Spleen (tissue), 11 donors: ENCODE measurements at regions not wholly inside any gene's neighbourhood (a gene's known extent, or its start where the extent isn't known, plus 50 kb on each side); places are given as distances from the start of the nearest gene placed in this dataset.

ENCODE experiments used
- DNase-seq: peaks from one replicate; pipeline ENCODE4 v3.0.0-alpha.2; 2020
- H3K27ac ChIP-seq, 8 donors: fragments of 200-600 bp; sonication (generic) in 7 of 8; 1 replicate in 4 of 8; 2 replicates in 4 of 8; pipeline versions ENCODE4 v1.5.0 to v1.8.0; 2016 to 2021; ENCODE audit warnings: inconsistent platforms in 4 of 8, mild to moderate bottlenecking in 4 of 8, moderate library complexity in 1 of 8
- H3K27me3 ChIP-seq, 7 donors: fragments of 200-600 bp; sonication (generic) in 6 of 7; replicated peaks in 1 of 7; 1 replicate in 4 of 7; 2 replicates in 3 of 7; pipeline versions ENCODE4 v1.5.0 to v1.8.0; 2016 to 2021; ENCODE audit warnings: inconsistent platforms in 3 of 7, mild to moderate bottlenecking in 1 of 7
- H3K36me3 ChIP-seq, 6 donors: fragments of 200-600 bp; sonication (generic) in 5 of 6; 1 replicate in 4 of 6; 2 replicates in 2 of 6; pipeline versions ENCODE4 v1.5.0 to v1.8.0; 2016 to 2021; ENCODE audit warnings: inconsistent platforms in 2 of 6
- H3K4me1 ChIP-seq, 6 donors: fragments of 200-600 bp; sonication (generic) in 5 of 6; 1 replicate in 3 of 6; 2 replicates in 3 of 6; pipeline versions ENCODE4 v1.5.0 to v1.8.0; 2016 to 2021; ENCODE audit warnings: inconsistent platforms in 3 of 6
- H3K4me3 ChIP-seq, 8 donors: fragments of 200-600 bp; sonication (generic) in 7 of 8; 1 replicate in 4 of 8; 2 replicates in 4 of 8; pipeline versions ENCODE4 v1.5.0 to v1.8.0; 2016 to 2021; ENCODE audit warnings: inconsistent platforms in 4 of 8, mild to moderate bottlenecking in 4 of 8, moderate library complexity in 2 of 8
- H3K9me3 ChIP-seq, 8 donors: fragments of 200-600 bp; sonication (generic) in 7 of 8; 1 replicate in 4 of 8; 2 replicates in 4 of 8; pipeline versions ENCODE4 v1.5.0 to v1.8.0; 2016 to 2021; ENCODE audit warnings: inconsistent platforms in 4 of 8
- POLR2A ChIP-seq, 3 donors: fragments of 450-650 bp; IDR thresholded peaks; one replicate each; pipeline ENCODE4 v1.5.1; 2017; ENCODE audit warnings: antibody characterized with exemption in 3 of 3, mild to moderate bottlenecking in 1 of 3
- POLR2AphosphoS5 ChIP-seq, 3 donors: sonication (generic); formaldehyde crosslinking; IDR thresholded peaks; one replicate each; pipeline ENCODE4 v1.5.1; 2017; ENCODE audit warnings: antibody characterized with exemption in 3 of 3
- WGBS, 5 donors: extraction: QIAGEN DNeasy Blood & Tissue Kit in 3 of 5; methylation state at CpG; one replicate each; pipeline versions ENCODE4 v1.1.5 to v1.1.7; 2013 to 2018; 5-methylcytosine and 5-hydroxymethylcytosine counted together
- intact Hi-C: fragments of 100-400 bp; cut with DNase I; formaldehyde crosslinking; loops from one replicate; pipeline ENCODE4 v1.15.0; 2023; ENCODE audit warnings: low total_unique reads
- TF ChIP-seq, protein P1 (sequence below), 11 experiments: fragments of 200-600 bp in 7 of 11; fragments of 450-650 bp in 4 of 11; sonication (generic) in 4 of 11; IDR thresholded peaks in 8 of 11; conservative IDR thresholded peaks in 3 of 11; 1 replicate in 7 of 11; 2 replicates in 4 of 11; pipeline versions ENCODE4 v1.4.0 to v1.8.0; 2016 to 2021; ENCODE audit warnings: antibody characterized with exemption in 11 of 11, inconsistent platforms in 4 of 11, mild to moderate bottlenecking in 1 of 11
- donor health status: healthy with polysubstance abuse.
- donor health status: DM: no; HTN: no; CAD: no; lungs with moderate emphysema.
- donor health status: DM: no; HTN: no; CAD: no.
- donor health status: Bipolar disorder and iron deficiency.
- donor health status: healthy.
- donor health status: DM: no; HTN: no; CAD: no.
- donor health status: DM: yes; HTN: yes; CAD: no.

DNA sequence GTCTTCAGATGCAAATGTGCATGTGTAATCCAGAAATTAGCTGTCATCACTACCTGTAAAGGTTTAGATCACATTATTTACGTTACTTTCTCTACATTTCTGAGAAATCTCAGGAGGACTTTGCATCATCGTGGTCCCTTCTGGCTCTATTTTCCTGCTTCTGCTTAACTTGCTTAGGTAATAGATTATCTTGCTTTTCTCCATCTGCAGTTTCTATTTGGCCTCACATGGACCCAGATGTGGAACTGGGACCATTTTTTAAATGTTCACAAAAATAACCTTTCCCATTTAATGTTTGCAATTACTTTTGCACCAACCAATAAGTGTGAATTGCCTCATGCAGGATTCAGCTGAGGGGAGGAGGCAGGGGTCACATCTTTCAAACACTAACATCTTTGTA lies 278.4 kb upstream of the SEMA3C start:
- Histone ChIP-seq H3K36me3 (no peaks in the 10 kb centered on the region), H3K27me3 (no peaks in the 10 kb centered on the region), H3K4me3 (no peak overlapping the region), H3K9me3 (peaks cover 0 to 5% (median 0%) of the 10 kb centered on the region in 8 donors), H3K27ac (no peak overlapping the region), H3K4me1 (no peaks in the 10 kb centered on the region)
- TF ChIP-seq POLR2A (IDR thresholded peaks at IDR 0.05) (no peak), POLR2AphosphoS5 (IDR thresholded peaks at IDR 0.05) (no peak)
- TF ChIP-seq, protein P1, sequence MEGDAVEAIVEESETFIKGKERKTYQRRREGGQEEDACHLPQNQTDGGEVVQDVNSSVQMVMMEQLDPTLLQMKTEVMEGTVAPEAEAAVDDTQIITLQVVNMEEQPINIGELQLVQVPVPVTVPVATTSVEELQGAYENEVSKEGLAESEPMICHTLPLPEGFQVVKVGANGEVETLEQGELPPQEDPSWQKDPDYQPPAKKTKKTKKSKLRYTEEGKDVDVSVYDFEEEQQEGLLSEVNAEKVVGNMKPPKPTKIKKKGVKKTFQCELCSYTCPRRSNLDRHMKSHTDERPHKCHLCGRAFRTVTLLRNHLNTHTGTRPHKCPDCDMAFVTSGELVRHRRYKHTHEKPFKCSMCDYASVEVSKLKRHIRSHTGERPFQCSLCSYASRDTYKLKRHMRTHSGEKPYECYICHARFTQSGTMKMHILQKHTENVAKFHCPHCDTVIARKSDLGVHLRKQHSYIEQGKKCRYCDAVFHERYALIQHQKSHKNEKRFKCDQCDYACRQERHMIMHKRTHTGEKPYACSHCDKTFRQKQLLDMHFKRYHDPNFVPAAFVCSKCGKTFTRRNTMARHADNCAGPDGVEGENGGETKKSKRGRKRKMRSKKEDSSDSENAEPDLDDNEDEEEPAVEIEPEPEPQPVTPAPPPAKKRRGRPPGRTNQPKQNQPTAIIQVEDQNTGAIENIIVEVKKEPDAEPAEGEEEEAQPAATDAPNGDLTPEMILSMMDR (IDR thresholded peaks at IDR 0.05 in 8 of 11, conservative IDR thresholded peaks at IDR 0.05 in 3 of 11), result no peak
- intact Hi-C loops, result no loop called here
- DNase-seq, result no peak
- WGBS, 5 donors, result 73 to 88% (median 74%) methylated on average over 2 of the region's 2 CpGs

DNA sequence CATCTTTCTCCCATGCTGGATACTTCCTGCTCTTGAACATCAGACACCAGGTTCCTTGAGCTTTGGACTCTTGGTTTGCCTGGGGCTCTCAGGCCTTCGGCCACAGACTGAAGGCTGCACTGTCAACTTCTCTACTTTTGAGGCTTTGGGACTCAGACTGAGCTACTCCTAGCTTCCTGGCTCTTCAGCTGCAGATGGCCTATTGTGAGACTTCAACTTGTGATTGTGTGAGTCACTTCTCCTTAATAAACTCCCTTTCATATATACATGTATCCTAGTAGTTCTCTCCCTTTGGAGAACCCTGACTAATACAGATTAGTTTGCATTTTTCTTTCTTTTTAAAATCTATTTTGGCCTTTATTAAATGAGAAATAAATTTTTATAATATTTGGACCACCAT lies 276.2 kb upstream of the SEMA3C start:
- no peak for TF ChIP-seq POLR2A (IDR thresholded peaks at IDR 0.05)
- TF ChIP-seq, protein P1 (IDR thresholded peaks at IDR 0.05 in 8 of 11, conservative IDR thresholded peaks at IDR 0.05 in 3 of 11), result no peak
- TF ChIP-seq POLR2AphosphoS5 (IDR thresholded peaks at IDR 0.05), result no peak
- Histone ChIP-seq H3K4me1 (no peaks in the 10 kb centered on the region), H3K36me3 (no peaks in the 10 kb centered on the region), H3K4me3 (no peak overlapping the region), H3K27ac (no peak overlapping the region), H3K9me3 (no peaks in the 10 kb centered on the region), H3K27me3 (no peaks in the 10 kb centered on the region)
- no peak for DNase-seq
- WGBS, 5 donors, result 69 to 100% (median 92%) methylated on average over 1 of the region's 1 CpG
- intact Hi-C loops, result no loop called here

DNA sequence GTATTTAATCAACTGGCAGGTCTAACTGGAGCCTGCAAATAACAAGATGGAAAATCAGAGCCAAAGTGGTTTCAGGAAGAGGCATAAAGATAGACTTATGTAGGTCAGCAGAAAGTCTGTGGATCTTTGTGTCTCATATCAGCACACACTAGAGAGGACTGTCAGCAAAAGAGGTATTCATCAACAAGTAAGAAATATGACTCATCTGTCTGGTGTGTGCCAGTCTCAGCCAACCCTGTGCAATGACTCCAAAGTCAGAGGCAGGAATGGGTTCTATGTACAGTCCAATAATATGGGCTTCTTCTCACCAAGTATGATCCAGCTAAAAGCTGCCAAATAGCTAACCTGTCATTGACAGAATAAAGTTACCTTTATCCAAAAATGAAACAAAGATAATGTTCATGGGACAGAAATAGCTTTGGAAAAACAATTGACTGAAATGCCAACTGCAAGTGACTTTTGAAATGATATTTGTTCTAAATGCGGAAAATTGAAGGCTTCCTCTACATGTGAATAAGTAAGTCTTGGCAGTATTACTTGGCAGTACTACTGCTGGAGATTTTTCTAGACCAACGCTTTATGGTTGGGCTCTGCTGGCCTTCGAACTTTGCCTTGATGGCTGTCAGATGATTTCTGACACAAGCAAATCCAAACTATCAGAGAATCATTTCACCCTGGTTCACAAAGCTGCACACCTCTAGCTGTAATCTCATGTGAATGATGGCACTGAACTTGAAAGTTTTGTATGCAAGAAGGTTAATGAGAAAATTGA lies 272.3 kb upstream of the SEMA3C start:
- 65 to 94% (median 82%) methylated on average over 3 of the region's 3 CpGs for WGBS, 5 donors
- Histone ChIP-seq H3K36me3 (no peaks in the 10 kb centered on the region), H3K4me1 (no peaks in the 10 kb centered on the region), H3K27me3 (no peaks in the 10 kb centered on the region), H3K4me3 (no peak overlapping the region), H3K9me3 (no peaks in the 10 kb centered on the region), H3K27ac (no peak overlapping the region)
- intact Hi-C loops, result no loop called here
- DNase-seq, result no peak
- TF ChIP-seq, protein P1 (IDR thresholded peaks at IDR 0.05 in 8 of 11, conservative IDR thresholded peaks at IDR 0.05 in 3 of 11), result no peak
- TF ChIP-seq POLR2A (IDR thresholded peaks at IDR 0.05) (no peak), POLR2AphosphoS5 (IDR thresholded peaks at IDR 0.05) (no peak)

DNA sequence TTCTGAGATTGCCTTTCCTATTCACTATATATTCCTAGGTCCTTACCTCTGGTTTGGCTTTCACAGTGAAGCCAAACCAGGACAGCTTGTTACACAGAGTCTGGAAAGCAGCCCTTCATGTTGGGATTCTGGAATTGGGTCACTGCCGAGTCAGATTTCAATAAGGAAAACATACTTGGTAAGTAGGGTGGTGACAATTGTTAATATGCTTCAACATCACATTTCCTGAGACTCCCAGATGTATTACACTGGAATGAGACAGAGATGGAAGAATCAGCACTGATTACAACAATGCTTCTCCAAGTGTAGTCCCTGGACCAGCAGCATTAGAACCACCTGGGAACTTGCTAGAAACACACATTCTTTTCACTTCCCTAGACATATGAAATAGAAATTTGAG lies 268.9 kb upstream of the SEMA3C start:
- Histone ChIP-seq H3K27ac (no peak overlapping the region), H3K4me1 (no peaks in the 10 kb centered on the region), H3K27me3 (no peaks in the 10 kb centered on the region), H3K36me3 (no peaks in the 10 kb centered on the region), H3K4me3 (no peak overlapping the region), H3K9me3 (no peaks in the 10 kb centered on the region)
- 68 to 91% (median 77%) methylated on average over 1 of the region's 1 CpG for WGBS, 5 donors
- intact Hi-C loops, result no loop called here
- TF ChIP-seq, protein P1 (IDR thresholded peaks at IDR 0.05 in 8 of 11, conservative IDR thresholded peaks at IDR 0.05 in 3 of 11), result no peak
- TF ChIP-seq POLR2AphosphoS5 (IDR thresholded peaks at IDR 0.05) (no peak), POLR2A (IDR thresholded peaks at IDR 0.05) (no peak)
- DNase-seq, result no peak
